ENCODE measurements at regions not wholly inside any gene's neighbourhood (a gene's known extent, or its start where the extent isn't known, plus 50 kb on each side); places are given as distances from the start of the nearest gene placed in this dataset.
"Not testable (repeated sequence)": the region's sequence is repeated elsewhere in the genome, so short reads cannot be mapped to it uniquely, and the experiment has no call there.

- not testable (repeated sequence) for H3K27me3 Mint-ChIP-seq; H3K4me3 ChIP-seq (ENCODE audit: control extremely low read depth in 1 of 5, extremely low read depth in 1 of 5, insufficient read depth in 1 of 5, low read depth in 2 of 5, low read length in 4 of 5)
- 96% methylated on average over 5 of the region's 9 CpGs for WGBS (ENCODE audit: insufficient coverage)
These were observed 130.9 kb upstream of the PARD3 start for GRCh38 chr10:34945951-34946522.

GRCh38 chr10:34941471-34942357 lies 126.6 kb upstream of the PARD3 start:
- Mint-ChIP-seq H3K27me3 (peaks cover 4% of the 10 kb centered on the region), H3K9me3 (ENCODE audit: insufficient read depth) (peaks cover 2% of the 10 kb centered on the region)
- intact Hi-C loops (cut with micrococcal nuclease), result no loop called here

More at GRCh38 chr10:34945951-34946522, 130.9 kb upstream of the PARD3 start:
- POLR2A ChIA-PET; H2AFZ ChIP-seq (ENCODE audit: insufficient read depth, low read depth, low read length, poor library complexity, severe bottlenecking); H3K36me3 ChIP-seq (replicated peaks in 1 of 2; ENCODE audit: control extremely low read depth in 1 of 2, control insufficient read depth in 1 of 2, extremely low read depth in 1 of 2, insufficient read depth in 2 of 2, low read length in 1 of 2); DNase-seq; CTCF ChIA-PET; H3K27ac Mint-ChIP-seq; H3K4me2 ChIP-seq (replicated peaks; ENCODE audit: low read depth, low read length, poor library complexity, severe bottlenecking); H3K4me3 Mint-ChIP-seq; H3K27ac ChIP-seq (ENCODE audit: low read length in 2 of 2); H3K9me3 ChIP-seq (ENCODE audit: control extremely low read depth in 1 of 3, control insufficient read depth in 2 of 3, insufficient read depth in 1 of 3, low read length in 2 of 3); H4K20me1 ChIP-seq (ENCODE audit: control insufficient read depth, insufficient read depth, low read length, poor library complexity, severe bottlenecking); intact Hi-C loops (cut with micrococcal nuclease); H3K9me3 Mint-ChIP-seq (ENCODE audit: insufficient read depth); H3K9ac ChIP-seq (ENCODE audit: low read length); H3K4me1 Mint-ChIP-seq; H3K4me1 ChIP-seq (ENCODE audit: control insufficient read depth in 2 of 2, insufficient read depth in 2 of 2, low read length in 2 of 2); H3K27me3 ChIP-seq (replicated peaks in 1 of 4; ENCODE audit: control extremely low read depth in 1 of 4, control insufficient read depth in 3 of 4, insufficient read depth in 4 of 4, low read length in 3 of 4); H3K79me2 ChIP-seq (ENCODE audit: control insufficient read depth, insufficient read depth, low read length); ATAC-seq (ENCODE audit: low read depth): not testable (repeated sequence)

More at GRCh38 chr10:34941471-34942357, 126.6 kb upstream of the PARD3 start:
- no peaks in the 10 kb centered on the region for H3K4me1 ChIP-seq (ENCODE audit: control insufficient read depth in 2 of 2, insufficient read depth in 2 of 2, low read length in 2 of 2)
- no peak overlapping the region for H3K9ac ChIP-seq (ENCODE audit: low read length)
- no peaks in the 10 kb centered on the region for H3K79me2 ChIP-seq (ENCODE audit: control insufficient read depth, insufficient read depth, low read length)
- no peaks in the 10 kb centered on the region for H4K20me1 ChIP-seq (ENCODE audit: control insufficient read depth, insufficient read depth, low read length, poor library complexity, severe bottlenecking)
- Mint-ChIP-seq H3K4me1 (no peaks in the 10 kb centered on the region), H3K4me3 (no peak overlapping the region), H3K27ac (no peak overlapping the region)
- ATAC-seq (ENCODE audit: low read depth) (no peak), DNase-seq (no peak)
- peaks cover 0 to 3% (median 0%) of the 10 kb centered on the region in 3 donors for H3K9me3 ChIP-seq (ENCODE audit: control extremely low read depth in 1 of 3, control insufficient read depth in 2 of 3, insufficient read depth in 1 of 3, low read length in 2 of 3)
- CTCF ChIA-PET, result no interaction called here
- POLR2A ChIA-PET, result no interaction called here
- H2AFZ ChIP-seq (ENCODE audit: insufficient read depth, low read depth, low read length, poor library complexity, severe bottlenecking), result no peak overlapping the region
- no peaks in the 10 kb centered on the region for H3K27me3 ChIP-seq (replicated peaks in 1 of 4; ENCODE audit: control extremely low read depth in 1 of 4, control insufficient read depth in 3 of 4, insufficient read depth in 4 of 4, low read length in 3 of 4)
- no peaks in the 10 kb centered on the region for H3K36me3 ChIP-seq (replicated peaks in 1 of 2; ENCODE audit: control extremely low read depth in 1 of 2, control insufficient read depth in 1 of 2, extremely low read depth in 1 of 2, insufficient read depth in 2 of 2, low read length in 1 of 2)
- TF ChIP-seq CTCF (IDR thresholded peaks at IDR 0.05), result no peak
- TF ChIP-seq EZH2 (IDR thresholded peaks at IDR 0.05; ENCODE audit: borderline replicate concordance, insufficient read depth, low read depth, low read length, poor library complexity, severe bottlenecking), result no peak
- H3K4me2 ChIP-seq (replicated peaks; ENCODE audit: low read depth, low read length, poor library complexity, severe bottlenecking), result no peak overlapping the region
- H3K27ac ChIP-seq (ENCODE audit: low read length in 2 of 2), result no peak overlapping the region
- 88% methylated on average over 8 of the region's 14 CpGs for WGBS (ENCODE audit: insufficient coverage)
- H3K4me3 ChIP-seq (ENCODE audit: control extremely low read depth in 1 of 5, extremely low read depth in 1 of 5, insufficient read depth in 1 of 5, low read depth in 2 of 5, low read length in 4 of 5), result no peak overlapping the region

Data from B cell (primary cell).